Stimulated activated CD8-positive, alpha-beta memory T cell treated with anti-CD3 and anti-CD28 coated beads, Interleukin-2, amount 100 ng/mL, for 48 hours (primary cell): ENCODE measurements at regions not wholly inside any gene's neighbourhood (a gene's known extent, or its start where the extent isn't known, plus 50 kb on each side); places are given as distances from the start of the nearest gene placed in this dataset.
"Not testable (repeated sequence)": the region's sequence is repeated elsewhere in the genome, so short reads cannot be mapped to it uniquely, and the experiment has no call there.

ENCODE experiments used
- DNase-seq, 2 donors: peaks; one replicate each; pipeline ENCODE4 v3.0.0-alpha.2; 2020; ENCODE audit warnings: low read depth in 2 of 2

- DNase-seq: no peak
Observed at GRCh38 chr3:16769525-16769924, 115.2 kb upstream of the PLCL2 start.

GRCh38 chr3:16770021-16770420 lies 114.7 kb upstream of the PLCL2 start:
- no peak for DNase-seq

GRCh38 chr3:16770792-16771191 lies 114.0 kb upstream of the PLCL2 start:
- DNase-seq: no peak

- not testable (repeated sequence) for DNase-seq
Observed at GRCh38 chr3:16773594-16773993, 111.2 kb upstream of the PLCL2 start.

GRCh38 chr3:16774536-16774935 lies 110.2 kb upstream of the PLCL2 start:
- DNase-seq: not testable (repeated sequence)

GRCh38 chr3:16784973-16785372 lies 99.8 kb upstream of the PLCL2 start:
- no peak for DNase-seq

- no peak for DNase-seq
Observed at GRCh38 chr3:16785465-16785864, 99.3 kb upstream of the PLCL2 start.

- DNase-seq: no peak
Observed at GRCh38 chr3:16788440-16789056, 96.2 kb upstream of the PLCL2 start.

- DNase-seq: no peak
Observed at GRCh38 chr3:16789344-16790120, 95.2 kb upstream of the PLCL2 start.

GRCh38 chr3:16790432-16791400 lies 94.0 kb upstream of the PLCL2 start:
- no peak for DNase-seq

- DNase-seq: no peak
Observed at GRCh38 chr3:16793321-16793720, 91.4 kb upstream of the PLCL2 start.

GRCh38 chr3:16794257-16794656 lies 90.5 kb upstream of the PLCL2 start:
- no peak for DNase-seq

- DNase-seq: no peak
Observed at GRCh38 chr3:16795581-16795980, 89.2 kb upstream of the PLCL2 start.

GRCh38 chr3:16797831-16798230 lies 86.9 kb upstream of the PLCL2 start:
- no peak for DNase-seq

GRCh38 chr3:16798738-16799137 lies 86.0 kb upstream of the PLCL2 start:
- DNase-seq: no peak

- DNase-seq: no peak
Observed at GRCh38 chr3:16800361-16800760, 84.4 kb upstream of the PLCL2 start.

- no peak for DNase-seq
Observed at GRCh38 chr3:16801223-16801622, 83.5 kb upstream of the PLCL2 start.

GRCh38 chr3:16801698-16802097 lies 83.1 kb upstream of the PLCL2 start:
- no peak for DNase-seq

GRCh38 chr3:16802389-16802788 lies 82.4 kb upstream of the PLCL2 start:
- no peak for DNase-seq

- no peak for DNase-seq
Observed at GRCh38 chr3:16803019-16803418, 81.7 kb upstream of the PLCL2 start.

GRCh38 chr3:16807391-16807790 lies 77.4 kb upstream of the PLCL2 start:
- no peak for DNase-seq

- no peak for DNase-seq
Observed at GRCh38 chr3:16808393-16809107, 76.2 kb upstream of the PLCL2 start.
